ENCODE measurements at regions not wholly inside any gene's neighbourhood (a gene's known extent, or its start where the extent isn't known, plus 50 kb on each side); places are given as distances from the start of the nearest gene placed in this dataset.

GRCh38 chr16:82224821-82225220 is 54.8 kb upstream of the MPHOSPH6 start:
- TF ChIP-seq CTCF (IDR thresholded peaks at IDR 0.05) (no peak), E2F4 (CRISPR knock-in tag; IDR thresholded peaks at IDR 0.05; ENCODE audit: borderline replicate concordance, low read depth) (no peak), TP53 (CRISPR knock-in tag; IDR thresholded peaks at IDR 0.05) (no peak), ZNF532 (CRISPR knock-in tag; IDR thresholded peaks at IDR 0.05; ENCODE audit: borderline replicate concordance) (no peak), FOXP4 (CRISPR knock-in tag; IDR thresholded peaks at IDR 0.05) (no peak), CREM (CRISPR knock-in tag; IDR thresholded peaks at IDR 0.05) (no peak), JUN (CRISPR knock-in tag; IDR thresholded peaks at IDR 0.05) (no peak), E2F1 (CRISPR knock-in tag; IDR thresholded peaks at IDR 0.05) (no peak)
